ENCODE measurements at regions not wholly inside any gene's neighbourhood (a gene's known extent, or its start where the extent isn't known, plus 50 kb on each side); places are given as distances from the start of the nearest gene placed in this dataset.

GRCh38 chr18:41706301-41706700, 248.7 kb upstream of the PIK3C3 start:
- H3K4me3 ChIP-seq (ENCODE audit: control insufficient read depth, low read depth, low read length): no peak overlapping the region
- TF ChIP-seq CTCF (conservative IDR thresholded peaks at IDR 0.05; ENCODE audit: control insufficient read depth, insufficient read depth, low read depth, low read length): no peak
- DNase-seq (ENCODE audit: low read depth): no peak

- no peak overlapping the region for H3K4me3 ChIP-seq (ENCODE audit: control insufficient read depth, low read depth, low read length)
- no peak for TF ChIP-seq CTCF (conservative IDR thresholded peaks at IDR 0.05; ENCODE audit: control insufficient read depth, insufficient read depth, low read depth, low read length)
- DNase-seq (ENCODE audit: low read depth): peak; percentile 6
Measured at GRCh38 chr18:41703744-41704530, 251.1 kb upstream of the PIK3C3 start.

- no peak for DNase-seq (ENCODE audit: low read depth)
- no peak overlapping the region for H3K4me3 ChIP-seq (ENCODE audit: control insufficient read depth, low read depth, low read length)
- TF ChIP-seq CTCF (conservative IDR thresholded peaks at IDR 0.05; ENCODE audit: control insufficient read depth, insufficient read depth, low read depth, low read length): no peak
Measured at GRCh38 chr18:41700416-41700815, 254.6 kb upstream of the PIK3C3 start.

GRCh38 chr18:41695441-41695840, 259.6 kb upstream of the PIK3C3 start:
- no peak for DNase-seq (ENCODE audit: low read depth)
- no peak for TF ChIP-seq CTCF (conservative IDR thresholded peaks at IDR 0.05; ENCODE audit: control insufficient read depth, insufficient read depth, low read depth, low read length)
- H3K4me3 ChIP-seq (ENCODE audit: control insufficient read depth, low read depth, low read length): no peak overlapping the region

GRCh38 chr18:41693008-41693407, 262.0 kb upstream of the PIK3C3 start:
- TF ChIP-seq CTCF (conservative IDR thresholded peaks at IDR 0.05; ENCODE audit: control insufficient read depth, insufficient read depth, low read depth, low read length): no peak
- no peak for DNase-seq (ENCODE audit: low read depth)
- H3K4me3 ChIP-seq (ENCODE audit: control insufficient read depth, low read depth, low read length): no peak overlapping the region

- H3K4me3 ChIP-seq (ENCODE audit: control insufficient read depth, low read depth, low read length): no peak overlapping the region
- no peak for TF ChIP-seq CTCF (conservative IDR thresholded peaks at IDR 0.05; ENCODE audit: control insufficient read depth, insufficient read depth, low read depth, low read length)
- no peak for DNase-seq (ENCODE audit: low read depth)
Measured at GRCh38 chr18:41690332-41691127, 264.5 kb upstream of the PIK3C3 start.

Data from fibroblast of mammary gland (primary cell).